ENCODE measurements at regions not wholly inside any gene's neighbourhood (a gene's known extent, or its start where the extent isn't known, plus 50 kb on each side); places are given as distances from the start of the nearest gene placed in this dataset.

GRCh38 chrX:10707773-10708172 is 87.4 kb upstream of the MID1 start:
- DNase-seq (ENCODE audit: insufficient read length, low spot score) = no peak
- no peak for FAIRE-seq
- TF ChIP-seq POLR2AphosphoS5 (IDR thresholded peaks at IDR 0.05; ENCODE audit: low read depth, low read length) (no peak), TAF1 (IDR thresholded peaks at IDR 0.05; ENCODE audit: low read depth, low read length) (no peak), PAX5 (IDR thresholded peaks at IDR 0.05; ENCODE audit: insufficient read depth, low read length, severe bottlenecking) (no peak), POLR2A (IDR thresholded peaks at IDR 0.05; ENCODE audit: low read depth, low read length) (no peak)

DNA sequence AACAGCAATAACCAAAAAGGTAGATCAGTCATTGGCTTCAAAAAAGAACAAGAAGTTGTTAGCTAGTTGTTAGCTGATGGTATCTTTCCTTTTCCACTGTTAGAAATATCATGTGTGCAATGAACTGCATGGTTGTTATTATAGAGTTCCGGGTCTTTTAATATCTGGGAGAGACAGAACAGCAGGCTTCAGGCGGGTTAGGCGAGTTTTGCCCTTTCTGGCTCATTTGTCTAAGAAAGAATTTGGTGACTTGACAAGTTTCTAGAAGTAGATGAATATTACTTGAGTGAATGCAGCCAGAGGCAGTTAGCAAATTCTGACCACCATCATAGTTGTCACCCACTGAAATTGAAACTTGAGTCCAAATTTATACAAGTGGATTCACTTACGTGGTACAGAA is 88.9 kb upstream of the MID1 start:
- DNase-seq (ENCODE audit: insufficient read length, low spot score) = no peak
- no peak for FAIRE-seq
- TF ChIP-seq PAX5 (IDR thresholded peaks at IDR 0.05; ENCODE audit: insufficient read depth, low read length, severe bottlenecking) (no peak), SPI1 (IDR thresholded peaks at IDR 0.05; ENCODE audit: low read depth, low read length) (no peak)

GRCh38 chrX:10714531-10714930 is 94.1 kb upstream of the MID1 start:
- FAIRE-seq (no peak), DNase-seq (ENCODE audit: insufficient read length, low spot score) (no peak)
- TF ChIP-seq PAX5 (IDR thresholded peaks at IDR 0.05; ENCODE audit: insufficient read depth, low read length, severe bottlenecking) (no peak), POLR2AphosphoS5 (IDR thresholded peaks at IDR 0.05; ENCODE audit: low read depth, low read length) (no peak), POLR2A (IDR thresholded peaks at IDR 0.05; ENCODE audit: low read depth, low read length) (no peak), POU2F2 (IDR thresholded peaks at IDR 0.05; ENCODE audit: low read depth, low read length) (no peak), SPI1 (IDR thresholded peaks at IDR 0.05; ENCODE audit: low read depth, low read length) (no peak), TAF1 (IDR thresholded peaks at IDR 0.05; ENCODE audit: low read depth, low read length) (no peak)

GRCh38 chrX:10722851-10723250 is 102.5 kb upstream of the MID1 start:
- TF ChIP-seq PAX5 (IDR thresholded peaks at IDR 0.05; ENCODE audit: insufficient read depth, low read length, severe bottlenecking) (no peak), POLR2AphosphoS5 (IDR thresholded peaks at IDR 0.05; ENCODE audit: low read depth, low read length) (no peak), SPI1 (IDR thresholded peaks at IDR 0.05; ENCODE audit: low read depth, low read length) (no peak), TAF1 (IDR thresholded peaks at IDR 0.05; ENCODE audit: low read depth, low read length) (no peak), POU2F2 (IDR thresholded peaks at IDR 0.05; ENCODE audit: low read depth, low read length) (no peak)
- FAIRE-seq (peak; percentile 94), DNase-seq (ENCODE audit: insufficient read length, low spot score) (peak; percentile 11)

DNA sequence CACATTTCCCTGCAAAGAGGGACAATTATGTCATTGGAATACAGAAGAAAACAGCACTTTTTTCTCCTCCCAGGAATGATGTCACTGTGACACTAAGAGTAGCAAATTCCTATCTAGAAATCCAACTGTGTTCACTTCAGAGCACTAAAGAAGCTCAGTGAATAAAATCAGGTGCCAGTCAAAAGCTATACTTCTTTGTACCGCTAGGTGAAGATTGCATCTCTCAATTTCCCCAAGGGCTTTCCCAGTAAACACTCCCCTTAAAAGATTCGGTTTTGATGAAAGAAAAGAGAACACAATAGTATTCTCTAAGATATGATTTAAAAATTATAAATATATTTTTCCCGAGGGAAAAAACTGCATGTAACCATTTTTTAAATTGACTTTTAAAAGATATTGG is 104.7 kb upstream of the MID1 start:
- FAIRE-seq (no peak), DNase-seq (ENCODE audit: insufficient read length, low spot score) (no peak)
- TF ChIP-seq SPI1 (IDR thresholded peaks at IDR 0.05; ENCODE audit: low read depth, low read length) (no peak), POLR2A (IDR thresholded peaks at IDR 0.05; ENCODE audit: low read depth, low read length) (no peak), POU2F2 (IDR thresholded peaks at IDR 0.05; ENCODE audit: low read depth, low read length) (no peak), TAF1 (IDR thresholded peaks at IDR 0.05; ENCODE audit: low read depth, low read length) (no peak), POLR2AphosphoS5 (IDR thresholded peaks at IDR 0.05; ENCODE audit: low read depth, low read length) (no peak), PAX5 (IDR thresholded peaks at IDR 0.05; ENCODE audit: insufficient read depth, low read length, severe bottlenecking) (no peak)

DNA sequence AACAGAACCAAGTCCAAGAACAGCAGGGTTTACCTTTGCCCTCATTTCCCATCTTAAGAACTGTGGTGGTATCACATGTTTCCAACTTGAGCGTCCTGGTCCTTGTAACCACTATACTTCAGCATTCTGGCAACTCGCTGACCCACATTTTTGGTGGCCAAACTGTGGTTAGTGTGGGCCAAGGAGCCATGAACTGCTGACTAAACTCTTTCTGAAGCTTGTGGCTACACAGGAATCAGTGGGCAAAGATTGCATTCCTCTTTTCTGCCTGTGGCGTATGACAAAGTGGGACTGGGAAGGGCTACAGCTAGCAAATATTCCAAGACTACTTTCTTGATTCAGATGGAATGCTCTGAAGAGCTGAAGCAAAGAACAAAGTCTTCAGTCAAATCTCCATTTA is 106.3 kb upstream of the MID1 start:
- DNase-seq (ENCODE audit: insufficient read length, low spot score) = no peak
- no peak for FAIRE-seq
- no peak for TF ChIP-seq POLR2A (IDR thresholded peaks at IDR 0.05; ENCODE audit: low read depth, low read length)
- TF ChIP-seq POU2F2 (IDR thresholded peaks at IDR 0.05; ENCODE audit: low read depth, low read length) = no peak
- TF ChIP-seq PAX5 (IDR thresholded peaks at IDR 0.05; ENCODE audit: insufficient read depth, low read length, severe bottlenecking) = no peak
- no peak for TF ChIP-seq SPI1 (IDR thresholded peaks at IDR 0.05; ENCODE audit: low read depth, low read length)
- TF ChIP-seq TAF1 (IDR thresholded peaks at IDR 0.05; ENCODE audit: low read depth, low read length) = no peak
- no peak for TF ChIP-seq POLR2AphosphoS5 (IDR thresholded peaks at IDR 0.05; ENCODE audit: low read depth, low read length)

DNA sequence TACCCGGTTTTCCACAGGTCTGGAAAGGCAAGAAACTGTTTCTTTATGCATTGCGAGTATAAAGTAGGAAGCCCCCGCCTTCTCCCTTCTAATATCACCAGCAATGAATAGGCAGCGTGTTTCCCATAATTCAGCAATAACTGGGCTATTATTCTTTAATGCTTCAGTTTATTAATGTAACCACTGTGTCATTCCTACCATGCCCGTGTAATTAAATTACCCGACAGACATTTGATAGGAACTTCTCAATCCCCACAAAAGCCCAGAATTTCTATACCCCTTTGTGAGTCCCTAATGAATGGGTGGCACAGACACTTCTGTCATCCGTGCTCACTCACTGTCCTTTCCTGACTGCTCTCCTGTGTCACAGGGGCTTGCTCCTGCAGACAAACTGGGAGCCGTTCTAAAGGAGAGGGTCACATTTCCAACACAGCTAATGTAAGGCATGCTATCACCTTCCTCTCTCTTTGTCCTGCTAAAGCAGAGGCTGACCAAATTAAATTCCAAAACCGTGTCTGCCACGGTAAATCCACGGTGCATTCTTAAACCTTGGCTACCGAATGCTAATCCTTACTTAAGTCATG is 108.5 kb upstream of the MID1 start:
- DNase-seq (ENCODE audit: insufficient read length, low spot score) = no peak
- no peak for FAIRE-seq
- TF ChIP-seq SPI1 (IDR thresholded peaks at IDR 0.05; ENCODE audit: low read depth, low read length) (no peak), POLR2A (IDR thresholded peaks at IDR 0.05; ENCODE audit: low read depth, low read length) (no peak), POLR2AphosphoS5 (IDR thresholded peaks at IDR 0.05; ENCODE audit: low read depth, low read length) (no peak), POU2F2 (IDR thresholded peaks at IDR 0.05; ENCODE audit: low read depth, low read length) (no peak), TAF1 (IDR thresholded peaks at IDR 0.05; ENCODE audit: low read depth, low read length) (no peak), PAX5 (IDR thresholded peaks at IDR 0.05; ENCODE audit: insufficient read depth, low read length, severe bottlenecking) (no peak)

DNA sequence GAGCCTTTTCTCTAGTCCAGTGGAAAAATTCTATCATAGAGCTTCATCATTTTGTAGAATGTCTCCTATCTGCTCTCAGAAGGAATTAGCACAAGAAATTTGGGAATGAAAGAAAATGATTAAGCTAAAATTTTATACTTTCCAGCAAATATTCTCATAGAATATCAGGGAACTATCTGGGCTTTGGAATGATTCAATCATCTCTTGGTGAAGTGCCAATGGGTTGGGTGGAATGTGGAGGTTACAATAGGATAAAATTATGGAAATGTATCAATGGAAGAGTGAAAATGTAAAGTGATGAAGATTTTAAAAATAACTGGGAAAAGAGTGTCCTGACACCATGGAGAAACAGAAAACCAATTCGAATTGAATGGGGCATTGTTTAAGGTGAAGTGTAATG is 119.0 kb upstream of the MID1 start:
- FAIRE-seq = no peak
- no peak for TF ChIP-seq PAX5 (IDR thresholded peaks at IDR 0.05; ENCODE audit: insufficient read depth, low read length, severe bottlenecking)
- no peak for TF ChIP-seq TAF1 (IDR thresholded peaks at IDR 0.05; ENCODE audit: low read depth, low read length)
- TF ChIP-seq POLR2A (IDR thresholded peaks at IDR 0.05; ENCODE audit: low read depth, low read length) = no peak
- no peak for TF ChIP-seq POLR2AphosphoS5 (IDR thresholded peaks at IDR 0.05; ENCODE audit: low read depth, low read length)
- no peak for TF ChIP-seq POU2F2 (IDR thresholded peaks at IDR 0.05; ENCODE audit: low read depth, low read length)
- TF ChIP-seq SPI1 (IDR thresholded peaks at IDR 0.05; ENCODE audit: low read depth, low read length) = no peak
- no peak for DNase-seq (ENCODE audit: insufficient read length, low spot score)

GRCh38 chrX:10741003-10741402 is 120.6 kb upstream of the MID1 start:
- DNase-seq (ENCODE audit: insufficient read length, low spot score) (no peak), FAIRE-seq (no peak)
- TF ChIP-seq TAF1 (IDR thresholded peaks at IDR 0.05; ENCODE audit: low read depth, low read length) (no peak), POLR2AphosphoS5 (IDR thresholded peaks at IDR 0.05; ENCODE audit: low read depth, low read length) (no peak), SPI1 (IDR thresholded peaks at IDR 0.05; ENCODE audit: low read depth, low read length) (no peak), POLR2A (IDR thresholded peaks at IDR 0.05; ENCODE audit: low read depth, low read length) (no peak), PAX5 (IDR thresholded peaks at IDR 0.05; ENCODE audit: insufficient read depth, low read length, severe bottlenecking) (no peak)

DNA sequence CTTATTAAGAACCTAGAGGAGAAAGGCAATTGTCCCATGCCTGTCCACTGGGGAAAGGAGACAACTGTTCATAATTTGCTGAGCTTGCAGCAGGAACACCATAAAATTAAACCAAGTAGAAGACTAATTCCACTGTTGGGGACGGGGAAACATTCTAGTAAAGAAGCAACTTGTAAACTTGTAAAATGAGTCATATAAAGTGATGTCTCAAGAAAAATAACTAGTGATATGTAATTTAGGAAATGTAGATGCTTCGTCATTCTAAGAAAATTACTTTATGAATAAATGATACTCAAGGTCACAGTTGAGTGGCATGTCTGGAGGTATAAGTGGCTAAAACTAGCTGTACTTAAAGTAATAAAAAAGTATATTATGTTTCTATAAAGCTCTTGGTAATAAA is 121.2 kb upstream of the MID1 start:
- DNase-seq (ENCODE audit: insufficient read length, low spot score) (no peak), FAIRE-seq (no peak)
- no peak for TF ChIP-seq TAF1 (IDR thresholded peaks at IDR 0.05; ENCODE audit: low read depth, low read length)
- TF ChIP-seq POLR2A (IDR thresholded peaks at IDR 0.05; ENCODE audit: low read depth, low read length) = no peak
- TF ChIP-seq SPI1 (IDR thresholded peaks at IDR 0.05; ENCODE audit: low read depth, low read length) = no peak
- no peak for TF ChIP-seq PAX5 (IDR thresholded peaks at IDR 0.05; ENCODE audit: insufficient read depth, low read length, severe bottlenecking)
